ENCODE measurements at regions not wholly inside any gene's neighbourhood (a gene's known extent, or its start where the extent isn't known, plus 50 kb on each side); places are given as distances from the start of the nearest gene placed in this dataset.

DNA sequence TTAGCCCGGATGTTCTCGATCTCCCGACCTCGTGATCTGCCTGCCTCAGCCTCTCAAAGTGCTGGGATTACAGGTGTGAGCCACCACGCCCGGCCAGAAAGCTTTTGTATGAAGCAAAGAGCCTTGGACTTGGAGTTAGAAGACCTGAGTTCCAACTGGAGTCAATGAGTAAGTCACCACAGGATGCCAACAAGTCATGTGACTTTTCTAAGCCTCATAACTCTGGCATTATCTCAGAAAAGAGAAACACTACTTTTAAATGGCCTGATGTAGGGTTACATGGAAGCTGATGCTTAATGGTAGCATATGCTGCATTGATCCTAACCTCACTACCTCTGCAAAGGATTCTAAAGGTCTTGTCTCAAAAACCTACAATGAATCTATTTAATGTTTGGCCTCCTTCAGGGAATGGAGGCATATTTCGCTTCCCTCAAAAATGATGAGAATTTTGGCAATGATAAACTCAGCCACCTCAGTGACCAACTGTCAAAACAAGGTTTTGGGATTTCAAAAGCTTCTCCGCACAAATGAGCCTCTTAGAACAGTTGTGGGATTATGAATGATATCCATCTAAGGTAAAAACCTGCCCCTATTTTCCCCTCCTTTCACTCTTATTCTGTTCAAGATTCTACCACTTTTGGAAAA is 236.8 kb downstream of the ACTL7B start:
- no peak overlapping the region for H3K4me3 ChIP-seq (ENCODE audit: low read length)
- H3F3A ChIP-seq (ENCODE audit: control insufficient read depth, insufficient read depth): no peaks in the 10 kb centered on the region
- no peaks in the 10 kb centered on the region for H3K4me1 ChIP-seq (ENCODE audit: control insufficient read depth, low read length)
- H3K27ac ChIP-seq (ENCODE audit: low read depth, low read length): no peak overlapping the region
- H3K4me2 ChIP-seq (ENCODE audit: low read length): no peak overlapping the region
- H3K36me3 ChIP-seq (ENCODE audit: control insufficient read depth, low read length): no peaks in the 10 kb centered on the region
- H3K27me3 ChIP-seq (ENCODE audit: control insufficient read depth, low read length): no peaks in the 10 kb centered on the region
- H3K9me2 ChIP-seq (replicated peaks; ENCODE audit: control insufficient read depth, low read length): no peaks in the 10 kb centered on the region; the same call in 1 of the 2 replicates
- H3K9me3 ChIP-seq (ENCODE audit: control insufficient read depth, insufficient read depth, low read length): no peaks in the 10 kb centered on the region
- no peaks in the 10 kb centered on the region for H3K79me2 ChIP-seq (ENCODE audit: control insufficient read depth, low read length)
- no peaks in the 10 kb centered on the region for H4K20me1 ChIP-seq (ENCODE audit: control insufficient read depth, insufficient read depth, low read depth, low read length)
- TF ChIP-seq, protein P1, sequence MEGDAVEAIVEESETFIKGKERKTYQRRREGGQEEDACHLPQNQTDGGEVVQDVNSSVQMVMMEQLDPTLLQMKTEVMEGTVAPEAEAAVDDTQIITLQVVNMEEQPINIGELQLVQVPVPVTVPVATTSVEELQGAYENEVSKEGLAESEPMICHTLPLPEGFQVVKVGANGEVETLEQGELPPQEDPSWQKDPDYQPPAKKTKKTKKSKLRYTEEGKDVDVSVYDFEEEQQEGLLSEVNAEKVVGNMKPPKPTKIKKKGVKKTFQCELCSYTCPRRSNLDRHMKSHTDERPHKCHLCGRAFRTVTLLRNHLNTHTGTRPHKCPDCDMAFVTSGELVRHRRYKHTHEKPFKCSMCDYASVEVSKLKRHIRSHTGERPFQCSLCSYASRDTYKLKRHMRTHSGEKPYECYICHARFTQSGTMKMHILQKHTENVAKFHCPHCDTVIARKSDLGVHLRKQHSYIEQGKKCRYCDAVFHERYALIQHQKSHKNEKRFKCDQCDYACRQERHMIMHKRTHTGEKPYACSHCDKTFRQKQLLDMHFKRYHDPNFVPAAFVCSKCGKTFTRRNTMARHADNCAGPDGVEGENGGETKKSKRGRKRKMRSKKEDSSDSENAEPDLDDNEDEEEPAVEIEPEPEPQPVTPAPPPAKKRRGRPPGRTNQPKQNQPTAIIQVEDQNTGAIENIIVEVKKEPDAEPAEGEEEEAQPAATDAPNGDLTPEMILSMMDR (IDR thresholded peaks at IDR 0.05; ENCODE audit: low read depth, low read length, poor library complexity, severe bottlenecking): no peak
- TF ChIP-seq EZH2phosphoT487 (IDR thresholded peaks at IDR 0.05; ENCODE audit: borderline replicate concordance, low read length): no peak

DNA sequence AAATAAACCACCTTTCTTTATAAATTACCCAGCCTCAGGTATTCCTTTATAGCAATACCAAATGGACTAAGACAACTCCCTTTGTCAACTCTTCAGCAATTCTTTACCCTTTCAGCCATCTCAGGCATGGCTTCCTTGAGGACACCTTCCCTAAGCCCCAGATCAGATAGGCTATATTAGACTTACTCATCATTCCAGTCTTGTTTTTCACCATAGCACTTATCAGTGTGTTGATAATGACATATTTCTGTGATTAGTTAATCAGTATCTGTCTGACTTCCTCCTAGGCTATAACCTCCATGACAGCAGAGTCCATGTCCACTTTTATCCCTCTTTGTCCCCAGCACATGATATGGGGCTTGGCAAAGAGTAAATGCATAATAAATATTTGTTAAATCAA is 238.1 kb downstream of the ACTL7B start:
- Histone ChIP-seq H3K4me3 (ENCODE audit: low read length) (no peak overlapping the region), H3K36me3 (ENCODE audit: control insufficient read depth, low read length) (no peaks in the 10 kb centered on the region)

DNA sequence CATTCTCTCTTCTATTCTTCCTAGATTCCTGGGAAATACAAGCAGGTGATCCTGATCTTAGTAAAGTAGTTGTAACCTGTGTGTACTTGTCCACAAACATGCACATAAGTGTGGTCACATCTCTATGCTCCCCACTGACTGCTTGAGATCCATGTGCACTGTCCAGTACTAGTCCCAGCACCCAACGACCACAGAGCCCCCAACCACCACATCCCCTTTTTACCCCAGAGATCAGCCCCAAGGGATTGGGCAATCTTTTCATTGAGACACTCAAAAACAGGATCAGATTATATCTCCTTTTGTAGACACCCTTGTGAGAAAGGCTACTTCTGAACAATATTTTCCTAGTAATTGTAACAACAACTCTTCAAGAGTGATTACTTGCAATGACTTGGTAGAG is 240.6 kb downstream of the ACTL7B start:
- H3K9me2 ChIP-seq (replicated peaks; ENCODE audit: control insufficient read depth, low read length): no peaks in the 10 kb centered on the region; the same call in 1 of the 2 replicates
- no peaks in the 10 kb centered on the region for H3K36me3 ChIP-seq (ENCODE audit: control insufficient read depth, low read length)
- no peaks in the 10 kb centered on the region for H3K4me1 ChIP-seq (ENCODE audit: control insufficient read depth, low read length)
- H3K4me3 ChIP-seq (ENCODE audit: low read length): no peak overlapping the region
- H3K27me3 ChIP-seq (ENCODE audit: control insufficient read depth, low read length): no peaks in the 10 kb centered on the region; the same call in 1 of the 2 replicates
- H3K9me3 ChIP-seq (ENCODE audit: control insufficient read depth, insufficient read depth, low read length): no peaks in the 10 kb centered on the region
- no peak overlapping the region for H3K4me2 ChIP-seq (ENCODE audit: low read length)
- no peaks in the 10 kb centered on the region for H4K20me1 ChIP-seq (ENCODE audit: control insufficient read depth, insufficient read depth, low read depth, low read length)
- no peak for TF ChIP-seq EZH2phosphoT487 (IDR thresholded peaks at IDR 0.05; ENCODE audit: borderline replicate concordance, low read length)
- TF ChIP-seq, protein P1 (IDR thresholded peaks at IDR 0.05; ENCODE audit: low read depth, low read length, poor library complexity, severe bottlenecking): no peak
- no peaks in the 10 kb centered on the region for H3F3A ChIP-seq (ENCODE audit: control insufficient read depth, insufficient read depth)
- H3K79me2 ChIP-seq (ENCODE audit: control insufficient read depth, low read length): no peaks in the 10 kb centered on the region
- H3K27ac ChIP-seq (ENCODE audit: low read depth, low read length): no peak overlapping the region

More for the DNA sequence above, 238.1 kb downstream of the ACTL7B start:
- no peaks in the 10 kb centered on the region for H3F3A ChIP-seq (ENCODE audit: control insufficient read depth, insufficient read depth)
- no peaks in the 10 kb centered on the region for H3K4me1 ChIP-seq (ENCODE audit: control insufficient read depth, low read length)
- no peak overlapping the region for H3K4me2 ChIP-seq (ENCODE audit: low read length)
- H3K27me3 ChIP-seq (ENCODE audit: control insufficient read depth, low read length): no peaks in the 10 kb centered on the region
- no peaks in the 10 kb centered on the region for H4K20me1 ChIP-seq (ENCODE audit: control insufficient read depth, insufficient read depth, low read depth, low read length)
- no peak overlapping the region for H3K27ac ChIP-seq (ENCODE audit: low read depth, low read length)
- TF ChIP-seq, protein P1 (IDR thresholded peaks at IDR 0.05; ENCODE audit: low read depth, low read length, poor library complexity, severe bottlenecking): no peak
- TF ChIP-seq EZH2phosphoT487 (IDR thresholded peaks at IDR 0.05; ENCODE audit: borderline replicate concordance, low read length): no peak
- H3K9me3 ChIP-seq (ENCODE audit: control insufficient read depth, insufficient read depth, low read length): no peaks in the 10 kb centered on the region
- H3K79me2 ChIP-seq (ENCODE audit: control insufficient read depth, low read length): no peaks in the 10 kb centered on the region
- no peaks in the 10 kb centered on the region; the same call in 1 of the 2 replicates for H3K9me2 ChIP-seq (replicated peaks; ENCODE audit: control insufficient read depth, low read length)
